Activated T-helper 17 cell treated with anti-CD3 and anti-CD28 coated beads, Interleukin-2, amount 50 U/mL, for 72 hours (primary cell): ENCODE measurements at regions not wholly inside any gene's neighbourhood (a gene's known extent, or its start where the extent isn't known, plus 50 kb on each side); places are given as distances from the start of the nearest gene placed in this dataset.
"Not testable (repeated sequence)": the region's sequence is repeated elsewhere in the genome, so short reads cannot be mapped to it uniquely, and the experiment has no call there.

Experiments used
- ATAC-seq: fragments of 150-1000 bp; cut with Tn5 transposase; replicated peaks from 2 replicates; pipeline ENCODE4 v1.10.0; 2021; ENCODE audit warnings: mild to moderate bottlenecking, moderate library complexity
- H3K27ac Mint-ChIP-seq: one replicate; pipeline ENCODE4 v1.8.0; 2022; ENCODE audit warnings: mixed read lengths
- H3K27me3 Mint-ChIP-seq: one replicate; pipeline ENCODE4 v1.8.0; 2022; ENCODE audit warnings: mixed read lengths
- H3K36me3 Mint-ChIP-seq: one replicate; pipeline ENCODE4 v1.8.0; 2022; ENCODE audit warnings: low read depth, mild to moderate bottlenecking, mixed read lengths
- H3K4me1 Mint-ChIP-seq: one replicate; pipeline ENCODE4 v1.8.0; 2022; ENCODE audit warnings: mixed read lengths
- H3K4me3 Mint-ChIP-seq: one replicate; pipeline ENCODE4 v1.8.0; 2022; ENCODE audit warnings: mild to moderate bottlenecking, mixed read lengths
- H3K9me3 Mint-ChIP-seq: one replicate; pipeline ENCODE4 v1.8.0; 2022; ENCODE audit warnings: mixed read lengths

DNA sequence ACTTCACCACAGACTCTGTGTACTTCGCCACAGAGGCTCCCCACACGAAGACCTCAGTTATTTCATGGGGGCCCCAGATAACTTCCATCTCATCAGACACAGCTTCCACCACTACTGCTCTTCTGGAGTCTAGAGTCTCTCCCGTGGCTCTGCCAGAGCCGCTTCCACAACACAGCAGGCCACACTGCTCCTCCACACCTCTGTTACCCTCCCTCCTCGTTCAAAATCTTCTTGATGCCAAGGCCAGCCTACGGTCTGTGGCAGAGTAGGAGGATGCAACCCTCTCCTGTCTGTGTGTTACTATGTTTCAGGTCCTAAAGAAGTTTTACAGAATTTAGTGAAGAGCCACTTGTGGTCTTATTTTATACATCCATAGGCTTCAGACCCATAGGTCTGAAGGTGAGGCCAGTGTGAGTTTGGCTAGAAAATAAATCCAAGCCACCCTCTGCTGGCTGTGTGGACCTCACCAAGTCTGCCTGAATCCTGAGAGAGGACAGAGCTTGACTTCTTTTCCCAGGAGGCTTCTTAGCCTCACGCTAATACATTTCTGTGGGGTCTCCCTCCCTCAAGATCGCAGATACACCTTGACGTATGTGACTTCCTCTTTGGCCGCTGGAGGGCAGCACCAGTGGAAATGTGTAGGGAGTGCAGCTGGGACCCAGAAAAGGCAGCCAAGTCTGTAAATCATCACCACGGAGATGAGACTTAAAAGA is 197.7 kb downstream of the FAXC start:
- Mint-ChIP-seq H3K4me3 (no peak overlapping the region), H3K9me3 (no peaks in the 10 kb centered on the region), H3K27me3 (peaks cover 21% of the 10 kb centered on the region), H3K27ac (no peak overlapping the region), H3K36me3 (no peaks in the 10 kb centered on the region), H3K4me1 (no peaks in the 10 kb centered on the region)
- ATAC-seq, result peak; percentile 62

DNA sequence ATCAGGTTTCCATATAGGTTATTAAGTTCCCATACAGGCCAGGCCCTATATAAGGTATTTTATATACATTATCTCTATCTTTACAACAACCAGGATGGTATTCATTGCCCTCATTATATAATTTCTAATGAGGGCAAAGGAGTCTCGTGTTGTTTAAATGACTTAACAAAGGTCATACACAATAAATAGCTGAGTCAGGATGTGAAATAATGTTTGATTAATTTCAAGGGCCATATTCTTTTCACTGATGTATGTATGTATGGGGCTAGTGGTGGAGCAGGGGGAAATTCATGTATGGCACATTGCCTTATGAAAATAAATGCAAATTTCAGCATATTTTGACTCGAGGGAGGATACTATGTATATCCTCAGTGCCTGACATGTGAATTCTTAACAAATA is 200.7 kb downstream of the FAXC start:
- Mint-ChIP-seq H3K27ac (no peak overlapping the region), H3K9me3 (no peaks in the 10 kb centered on the region), H3K4me3 (no peak overlapping the region), H3K27me3 (peaks cover 17% of the 10 kb centered on the region), H3K4me1 (no peaks in the 10 kb centered on the region), H3K36me3 (no peaks in the 10 kb centered on the region)
- ATAC-seq, result no peak

DNA sequence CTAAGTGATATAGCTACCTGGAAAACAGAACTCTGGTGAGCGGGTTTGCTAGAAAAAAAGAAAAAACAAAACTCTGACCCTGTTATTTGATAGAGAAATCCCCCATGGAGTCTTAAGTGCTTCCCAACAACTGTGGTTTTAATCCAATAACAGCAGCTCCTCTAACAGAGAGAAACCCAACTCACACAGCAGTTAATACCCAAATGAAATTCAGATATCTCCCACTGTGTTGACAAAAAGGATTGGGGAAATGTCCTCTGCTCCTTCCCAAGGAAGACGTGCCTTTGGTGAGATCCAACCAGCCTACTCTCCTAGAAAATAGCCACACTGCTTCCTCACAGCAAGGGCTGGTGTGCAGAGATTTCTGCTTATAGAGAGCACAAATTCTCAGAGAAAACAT is 200.4 kb upstream of the FBXL4 start:
- no peaks in the 10 kb centered on the region for H3K4me1 Mint-ChIP-seq
- H3K27ac Mint-ChIP-seq, result no peak overlapping the region
- no peaks in the 10 kb centered on the region for H3K36me3 Mint-ChIP-seq
- no peak for ATAC-seq
- peaks cover 12% of the 10 kb centered on the region for H3K27me3 Mint-ChIP-seq
- no peaks in the 10 kb centered on the region for H3K9me3 Mint-ChIP-seq
- no peak overlapping the region for H3K4me3 Mint-ChIP-seq

DNA sequence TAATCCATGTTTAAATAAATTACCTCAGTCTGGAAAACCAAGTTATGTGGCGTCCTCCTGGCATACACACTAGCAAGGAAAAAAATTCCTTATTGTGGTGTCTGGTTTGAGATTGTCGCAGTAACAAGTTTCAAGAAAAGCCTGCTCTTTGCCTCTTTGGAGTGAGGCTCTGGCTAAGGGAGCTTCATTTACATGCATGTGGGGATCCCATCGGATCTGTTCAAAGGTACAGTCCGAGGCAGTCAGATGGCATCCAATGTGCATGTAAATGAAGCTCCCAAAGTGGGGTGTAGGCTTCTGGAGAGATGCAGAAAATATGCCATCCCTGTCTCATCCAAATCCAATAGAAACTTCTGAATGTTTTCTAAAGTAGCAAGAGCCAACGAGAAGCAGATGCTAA is 199.5 kb upstream of the FBXL4 start:
- H3K9me3 Mint-ChIP-seq, result no peaks in the 10 kb centered on the region
- no peak for ATAC-seq
- no peaks in the 10 kb centered on the region for H3K4me1 Mint-ChIP-seq
- no peaks in the 10 kb centered on the region for H3K36me3 Mint-ChIP-seq
- peaks cover 7% of the 10 kb centered on the region for H3K27me3 Mint-ChIP-seq
- H3K27ac Mint-ChIP-seq, result no peak overlapping the region
- no peak overlapping the region for H3K4me3 Mint-ChIP-seq

DNA sequence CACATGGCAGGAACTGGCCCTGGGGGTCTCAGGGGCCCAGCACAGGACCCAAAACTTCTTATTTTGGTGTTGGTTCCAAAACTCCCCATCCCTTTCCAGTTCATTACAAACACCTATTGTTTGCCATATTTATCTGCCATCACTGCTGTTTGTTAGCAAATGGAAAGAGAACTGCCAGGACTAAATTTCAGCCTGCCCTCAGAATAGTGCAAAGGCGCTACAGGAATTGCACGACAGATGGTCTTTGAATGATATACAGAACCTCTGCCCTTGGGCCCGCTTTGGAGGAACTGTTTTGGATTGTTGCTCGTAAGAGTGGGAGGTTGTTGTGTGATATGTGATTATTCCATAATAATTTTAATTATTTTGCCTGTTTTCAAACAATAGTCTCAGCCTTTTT is 199.0 kb upstream of the FBXL4 start:
- Mint-ChIP-seq H3K4me1 (no peaks in the 10 kb centered on the region), H3K9me3 (no peaks in the 10 kb centered on the region), H3K36me3 (no peaks in the 10 kb centered on the region), H3K4me3 (no peak overlapping the region), H3K27me3 (peaks cover 4% of the 10 kb centered on the region), H3K27ac (no peak overlapping the region)
- ATAC-seq, result no peak

DNA sequence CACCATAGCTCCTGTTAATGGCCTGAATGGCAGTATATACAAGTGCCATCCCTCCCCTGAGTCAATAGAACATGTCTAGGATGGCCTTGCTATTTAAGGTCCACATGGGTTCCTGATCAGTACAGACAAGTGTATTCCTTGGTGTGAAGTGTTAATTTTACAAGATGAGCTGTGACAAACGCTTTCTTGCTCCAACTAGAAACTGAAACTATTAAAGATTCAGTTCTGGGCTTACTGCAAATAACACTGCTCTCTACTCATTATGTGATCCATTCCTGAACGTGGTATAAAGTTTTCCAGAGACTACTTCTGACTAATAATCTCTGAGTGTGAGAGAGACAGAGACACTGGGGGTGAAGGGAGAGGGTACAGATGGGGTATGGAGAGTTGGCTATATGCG is 198.0 kb upstream of the FBXL4 start:
- no peaks in the 10 kb centered on the region for H3K9me3 Mint-ChIP-seq
- no peak overlapping the region for H3K4me3 Mint-ChIP-seq
- no peaks in the 10 kb centered on the region for H3K36me3 Mint-ChIP-seq
- H3K27me3 Mint-ChIP-seq, result peaks cover 4% of the 10 kb centered on the region
- H3K4me1 Mint-ChIP-seq, result no peaks in the 10 kb centered on the region
- no peak overlapping the region for H3K27ac Mint-ChIP-seq
- no peak for ATAC-seq

DNA sequence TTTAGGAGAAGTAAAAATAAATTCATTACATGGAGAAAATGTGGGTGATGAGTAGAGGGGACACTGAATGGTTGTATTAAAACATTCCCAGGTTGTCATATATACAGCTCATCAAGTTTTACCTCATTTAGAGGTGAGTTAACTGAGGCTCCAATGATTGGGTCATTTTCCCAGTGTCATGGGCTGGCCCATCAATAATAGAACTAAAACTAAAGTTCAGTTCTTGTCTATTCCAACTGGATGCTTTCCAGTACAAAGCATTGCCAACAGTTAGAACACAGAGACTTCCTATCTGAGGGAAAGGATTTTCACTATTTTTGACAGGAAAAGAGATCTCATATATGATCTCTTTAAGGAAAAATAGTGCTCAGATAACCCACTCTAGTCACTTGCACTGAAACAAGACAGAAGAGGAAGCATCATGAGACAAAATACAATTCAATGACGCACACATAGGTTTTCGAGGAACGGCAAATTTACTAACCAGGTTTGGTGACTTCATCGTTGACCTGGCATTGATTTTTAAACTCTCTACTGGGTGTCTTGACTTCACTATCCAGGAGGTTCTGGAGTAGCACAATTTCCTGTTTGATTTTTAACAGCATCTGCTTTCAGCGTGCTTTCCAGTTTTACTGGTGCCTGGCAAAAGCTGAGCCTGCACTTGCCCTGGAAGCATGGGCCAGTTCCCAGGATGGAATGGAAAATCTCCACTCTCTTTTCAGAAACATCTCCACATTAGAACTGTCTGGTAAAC is 195.5 kb upstream of the FBXL4 start:
- H3K4me3 Mint-ChIP-seq, result no peak overlapping the region
- H3K4me1 Mint-ChIP-seq, result no peaks in the 10 kb centered on the region
- H3K27me3 Mint-ChIP-seq, result peaks cover 4% of the 10 kb centered on the region
- H3K36me3 Mint-ChIP-seq, result no peaks in the 10 kb centered on the region
- no peaks in the 10 kb centered on the region for H3K9me3 Mint-ChIP-seq
- ATAC-seq, result no peak
- H3K27ac Mint-ChIP-seq, result no peak overlapping the region

DNA sequence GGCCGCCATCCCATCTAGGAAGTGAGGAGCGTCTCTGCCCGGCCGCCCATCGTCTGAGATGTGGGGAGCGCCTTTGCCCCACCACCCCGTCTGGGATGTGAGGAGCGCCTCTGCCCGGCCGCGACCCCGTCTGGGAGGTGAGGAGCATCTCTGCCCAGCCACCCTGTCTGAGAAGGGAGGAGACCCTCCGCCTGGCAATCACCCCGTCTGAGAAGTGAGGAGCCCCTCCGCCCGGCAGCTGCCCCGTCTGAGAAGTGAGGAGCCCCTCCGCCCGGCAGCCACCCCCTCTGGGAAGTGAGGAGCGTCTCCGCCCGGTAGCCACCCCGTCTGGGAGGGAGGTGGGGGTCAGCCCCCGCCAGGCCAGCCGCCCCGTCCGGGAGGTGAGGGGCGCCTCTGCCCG is 194.2 kb upstream of the FBXL4 start:
- not testable (repeated sequence) for H3K4me3 Mint-ChIP-seq, H3K4me1 Mint-ChIP-seq, ATAC-seq, H3K27me3 Mint-ChIP-seq, H3K36me3 Mint-ChIP-seq, H3K27ac Mint-ChIP-seq, H3K9me3 Mint-ChIP-seq

DNA sequence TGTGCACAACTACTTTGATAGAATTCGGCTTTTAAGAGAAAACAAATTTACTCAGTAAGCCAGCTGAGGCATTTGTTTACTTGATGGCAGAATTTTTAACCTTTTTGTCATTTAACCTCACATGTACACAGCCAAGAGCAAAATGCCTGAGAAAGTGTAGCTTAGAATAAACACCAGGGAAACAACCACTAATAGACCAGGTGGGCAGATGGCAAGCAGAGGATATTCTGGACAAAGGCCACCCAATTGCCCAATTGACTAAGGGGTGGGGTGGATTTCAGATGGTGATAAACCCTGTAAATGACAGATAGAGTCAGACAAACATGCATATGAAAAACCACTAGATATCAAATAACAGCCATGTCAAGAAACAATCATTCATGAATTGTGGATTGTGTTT is 190.7 kb upstream of the FBXL4 start:
- peaks cover 4% of the 10 kb centered on the region for H3K27me3 Mint-ChIP-seq
- H3K36me3 Mint-ChIP-seq, result no peaks in the 10 kb centered on the region
- H3K4me1 Mint-ChIP-seq, result no peaks in the 10 kb centered on the region
- no peak for ATAC-seq
- no peak overlapping the region for H3K4me3 Mint-ChIP-seq
- H3K27ac Mint-ChIP-seq, result no peak overlapping the region
- H3K9me3 Mint-ChIP-seq, result no peaks in the 10 kb centered on the region

DNA sequence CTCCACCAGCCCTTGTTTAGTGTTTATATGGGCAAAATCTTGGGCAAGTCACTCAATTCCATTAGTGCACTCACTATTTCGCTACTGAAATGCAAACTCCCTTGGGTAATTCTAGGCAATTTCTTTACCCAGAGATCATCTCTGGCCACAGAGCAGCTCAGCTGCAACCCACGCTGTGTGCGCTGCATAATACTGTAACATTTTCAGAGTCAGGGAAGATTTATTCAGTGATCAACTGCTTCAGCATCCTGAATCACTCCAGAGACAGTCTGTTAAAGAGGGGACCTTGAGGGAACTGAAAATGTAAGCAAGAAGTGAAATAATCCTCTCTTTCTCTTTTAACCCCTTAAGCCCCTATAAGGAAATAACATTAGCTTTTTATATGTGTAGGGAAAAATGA is 189.6 kb upstream of the FBXL4 start:
- H3K36me3 Mint-ChIP-seq, result no peaks in the 10 kb centered on the region
- H3K9me3 Mint-ChIP-seq, result no peaks in the 10 kb centered on the region
- peaks cover 4% of the 10 kb centered on the region for H3K27me3 Mint-ChIP-seq
- no peak for ATAC-seq
- H3K4me3 Mint-ChIP-seq, result no peak overlapping the region
- H3K27ac Mint-ChIP-seq, result no peak overlapping the region
- H3K4me1 Mint-ChIP-seq, result no peaks in the 10 kb centered on the region

DNA sequence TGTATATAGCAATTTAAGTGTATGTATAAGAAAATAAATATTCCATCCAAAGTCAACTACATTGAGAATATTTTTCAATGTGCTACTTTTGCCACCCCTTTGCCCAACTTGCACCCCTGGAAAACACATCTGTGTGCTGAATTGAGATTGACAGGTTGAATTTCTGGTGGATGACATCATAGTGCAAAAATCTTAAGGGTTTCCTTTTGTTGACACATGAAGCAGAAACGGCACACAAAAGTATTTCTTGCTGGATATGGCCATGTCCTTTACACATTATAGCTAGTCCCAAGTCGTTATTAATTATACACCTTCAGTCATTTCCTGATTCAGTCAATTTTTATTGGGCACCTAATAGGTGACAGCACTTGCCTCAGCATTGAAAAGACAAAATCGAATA is 188.7 kb upstream of the FBXL4 start:
- no peaks in the 10 kb centered on the region for H3K9me3 Mint-ChIP-seq
- H3K4me3 Mint-ChIP-seq, result no peak overlapping the region
- peaks cover 4% of the 10 kb centered on the region for H3K27me3 Mint-ChIP-seq
- H3K4me1 Mint-ChIP-seq, result no peaks in the 10 kb centered on the region
- ATAC-seq, result no peak
- no peaks in the 10 kb centered on the region for H3K36me3 Mint-ChIP-seq
- no peak overlapping the region for H3K27ac Mint-ChIP-seq

DNA sequence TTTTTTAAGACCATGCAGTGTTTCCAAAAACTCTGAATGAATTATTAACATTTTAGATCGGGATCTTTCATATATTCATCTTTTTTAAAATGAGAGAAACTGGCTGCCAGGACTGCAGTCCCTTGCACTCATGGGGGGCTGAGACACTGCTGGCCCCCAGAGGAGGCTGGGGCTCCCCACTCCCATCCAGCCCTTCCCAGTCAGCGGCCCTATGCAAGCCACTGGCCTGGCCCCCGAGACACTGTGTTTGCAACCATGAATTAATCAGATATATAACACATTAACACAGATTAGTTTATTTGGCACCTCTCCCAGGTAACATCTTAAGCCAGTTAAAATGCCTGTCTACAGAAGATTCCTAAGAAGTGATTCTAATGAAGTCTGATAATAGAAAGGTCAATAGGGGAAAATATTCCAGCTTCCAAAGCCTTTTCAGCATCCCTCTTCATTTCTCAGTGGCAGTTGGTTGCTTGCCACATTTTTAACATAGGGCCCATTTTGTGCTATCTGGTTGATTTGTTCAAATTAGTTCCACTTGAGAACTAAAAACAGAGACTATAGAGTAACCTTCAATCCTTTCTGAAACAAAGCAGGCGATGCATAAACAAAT is 184.4 kb upstream of the FBXL4 start:
- H3K4me3 Mint-ChIP-seq, result no peak overlapping the region
- no peaks in the 10 kb centered on the region for H3K9me3 Mint-ChIP-seq

DNA sequence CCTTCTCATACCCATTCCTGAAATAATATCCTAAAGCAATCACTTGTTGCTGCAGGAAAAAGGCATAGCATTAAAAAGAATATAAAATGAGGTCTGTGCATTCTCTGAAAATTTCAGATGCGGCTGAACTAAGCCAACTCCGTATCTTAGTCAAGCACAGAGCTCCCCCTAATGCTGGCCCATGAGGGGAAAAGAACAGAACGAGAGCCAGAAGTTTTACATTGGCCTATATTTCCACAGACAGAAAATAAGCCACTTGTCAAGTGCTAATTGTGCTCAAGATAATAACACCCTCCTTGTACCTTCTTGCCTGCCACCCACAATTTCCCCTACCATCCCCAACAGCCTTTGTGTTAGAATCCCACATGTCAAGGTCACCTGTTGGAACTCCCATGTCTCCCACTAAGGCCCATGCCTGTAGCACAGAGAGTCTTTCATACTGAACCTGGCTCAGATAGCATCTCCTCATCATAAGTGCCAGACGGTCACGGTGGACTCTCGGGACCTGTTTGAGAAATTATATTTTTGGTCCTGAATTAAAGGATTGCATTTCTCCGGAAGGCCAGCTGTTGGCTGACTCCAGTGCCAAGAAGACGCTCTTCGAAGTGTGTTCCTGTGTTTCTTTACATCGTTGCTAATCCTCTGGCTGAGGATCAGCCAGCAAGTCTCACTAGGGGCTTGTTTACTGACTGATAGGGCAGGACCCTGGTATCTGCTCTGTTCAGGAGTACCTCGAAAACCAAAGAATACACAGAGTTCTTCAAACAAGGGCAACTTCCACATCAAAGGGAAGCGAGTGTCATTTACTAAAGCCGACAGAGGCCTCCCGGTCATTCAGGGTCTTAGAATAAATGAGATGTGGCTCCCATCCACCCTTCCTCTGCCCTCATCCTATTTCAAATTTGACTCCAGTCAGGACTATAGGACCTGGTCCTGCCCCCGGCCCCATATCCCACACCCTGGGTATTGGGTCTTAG is 183.4 kb upstream of the FBXL4 start:
- H3K27ac Mint-ChIP-seq, result no peak overlapping the region
- no peaks in the 10 kb centered on the region for H3K4me1 Mint-ChIP-seq
- no peaks in the 10 kb centered on the region for H3K36me3 Mint-ChIP-seq
- H3K4me3 Mint-ChIP-seq, result no peak overlapping the region
- peaks cover 8% of the 10 kb centered on the region for H3K27me3 Mint-ChIP-seq
- H3K9me3 Mint-ChIP-seq, result no peaks in the 10 kb centered on the region
- ATAC-seq, result no peak

More for the DNA sequence above, 184.4 kb upstream of the FBXL4 start:
- ATAC-seq, result no peak
- no peak overlapping the region for H3K27ac Mint-ChIP-seq
- H3K36me3 Mint-ChIP-seq, result no peaks in the 10 kb centered on the region
- peaks cover 8% of the 10 kb centered on the region for H3K27me3 Mint-ChIP-seq
- H3K4me1 Mint-ChIP-seq, result no peaks in the 10 kb centered on the region

DNA sequence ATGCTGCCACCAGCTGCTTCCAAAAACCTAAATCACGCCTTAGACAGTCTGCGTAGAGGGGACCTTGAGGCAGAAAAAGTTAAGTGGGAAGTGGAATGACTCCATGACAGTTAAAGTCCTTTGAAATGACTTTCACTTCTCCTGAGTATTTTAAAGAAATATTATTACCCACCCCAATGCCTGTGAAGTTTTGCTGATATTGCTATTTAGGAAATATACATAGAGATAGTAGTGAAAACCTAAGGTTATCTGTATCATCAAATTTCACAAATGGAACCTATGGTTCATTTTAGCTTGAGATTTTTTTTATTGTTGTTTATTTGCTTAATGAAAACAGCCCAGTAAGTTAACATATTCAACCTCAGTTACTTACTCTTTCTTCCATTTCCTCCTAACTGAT is 182.1 kb upstream of the FBXL4 start:
- H3K36me3 Mint-ChIP-seq, result no peaks in the 10 kb centered on the region
- H3K27ac Mint-ChIP-seq, result no peak overlapping the region
- H3K4me3 Mint-ChIP-seq, result no peak overlapping the region
- no peak for ATAC-seq
- peaks cover 8% of the 10 kb centered on the region for H3K27me3 Mint-ChIP-seq
- H3K9me3 Mint-ChIP-seq, result no peaks in the 10 kb centered on the region
- H3K4me1 Mint-ChIP-seq, result no peaks in the 10 kb centered on the region
